G401 (cell line): ENCODE measurements at regions not wholly inside any gene's neighbourhood (a gene's known extent, or its start where the extent isn't known, plus 50 kb on each side); places are given as distances from the start of the nearest gene placed in this dataset.

Source experiments
- DNase-seq: peaks from one replicate; pipeline ENCODE4 v3.0.0-alpha.2; 2015; ENCODE audit warnings: low spot score
- in situ Hi-C: cut with HindIII; loops from 2 replicates; pipeline ENCODE4 v1.10.0; 2016; ENCODE audit warnings: low sequenced_read_pairs, mixed read lengths

DNA sequence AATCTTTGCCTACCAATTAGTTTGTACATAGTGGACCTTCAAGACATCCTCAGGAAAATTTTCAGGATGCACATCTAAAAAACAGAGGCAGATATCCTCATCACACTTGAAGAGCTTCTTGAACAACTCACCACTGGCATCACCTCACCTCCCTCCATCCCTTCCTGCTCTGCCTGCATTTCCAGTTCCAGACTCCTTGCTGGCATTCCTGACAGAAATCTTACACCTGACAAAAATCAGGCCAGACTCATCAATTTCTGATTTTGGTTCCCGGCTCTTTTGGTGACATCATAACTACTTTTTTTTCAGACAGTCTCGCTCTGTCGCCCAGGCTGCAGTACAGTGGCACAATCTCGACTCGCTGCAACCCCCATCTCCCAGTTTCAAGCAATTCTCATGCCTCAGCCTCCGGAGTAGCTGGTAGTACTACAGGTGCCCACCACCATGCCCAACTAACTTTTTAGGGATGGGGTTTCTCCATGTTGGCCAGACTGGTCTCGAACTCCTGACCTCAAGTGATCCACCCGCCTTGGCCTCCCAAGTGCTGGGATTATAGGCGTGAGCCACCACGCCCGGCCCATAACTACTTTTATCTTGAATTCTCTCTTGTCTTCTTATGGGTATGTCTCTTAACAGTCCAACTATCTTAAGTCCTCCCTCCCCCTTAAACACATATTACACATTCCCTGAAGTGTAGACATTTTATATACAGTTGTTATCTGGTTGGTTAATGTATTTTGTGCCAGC is 216.6 kb upstream of the IL12A start:
- in situ Hi-C loops: no loop called here
- DNase-seq: no peak

GRCh38 chr3:159773706-159774105 is 214.9 kb upstream of the IL12A start:
- in situ Hi-C loops: no loop called here

GRCh38 chr3:159775372-159775961 is 213.2 kb upstream of the IL12A start:
- no peak for DNase-seq
- in situ Hi-C loops: loop anchor here (25.0 kb wide), 1 partner anchor 163 kb away; no protein-coding TSS in a partner anchor

More at GRCh38 chr3:159773706-159774105, 214.9 kb upstream of the IL12A start:
- DNase-seq: no peak

- no peak for DNase-seq
Observed at GRCh38 chr3:159776779-159777178, 211.9 kb upstream of the IL12A start.

DNA sequence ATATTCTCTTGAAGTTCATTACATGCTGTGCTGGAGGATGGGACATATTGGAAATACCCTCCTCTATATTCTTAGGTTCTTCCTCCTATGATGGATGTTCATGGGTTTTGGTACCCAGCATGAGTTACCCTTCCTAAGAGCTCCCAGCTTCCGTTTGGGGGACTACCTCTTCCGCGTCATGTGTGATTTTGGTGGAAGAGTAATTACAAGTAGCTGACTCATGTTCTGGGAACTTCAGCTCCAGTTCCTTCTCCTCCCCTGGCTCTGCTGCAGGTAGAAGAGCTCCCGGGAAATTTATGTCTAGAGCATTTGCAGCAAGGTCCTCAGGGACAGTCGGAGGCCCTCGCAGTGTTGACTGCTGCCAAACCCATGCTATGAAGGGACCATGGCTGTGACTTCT is 208.8 kb upstream of the IL12A start:
- no peak for DNase-seq
- in situ Hi-C loops: loop anchor here (25.0 kb wide), 1 partner anchor 168 kb away; no protein-coding TSS in a partner anchor

More at GRCh38 chr3:159776779-159777178, 211.9 kb upstream of the IL12A start:
- in situ Hi-C loops: loop anchor here (25.0 kb wide), 1 partner anchor 164 kb away; no protein-coding TSS in a partner anchor

- in situ Hi-C loops: loop anchor here (25.0 kb wide), 1 partner anchor 170 kb away; no protein-coding TSS in a partner anchor
- no peak for DNase-seq
Observed at GRCh38 chr3:159781867-159782266, 206.8 kb upstream of the IL12A start.

- DNase-seq: no peak
- in situ Hi-C loops: loop anchor here (25.0 kb wide), 1 partner anchor 171 kb away; no protein-coding TSS in a partner anchor
Observed at GRCh38 chr3:159782724-159783421, 205.8 kb upstream of the IL12A start.

DNA sequence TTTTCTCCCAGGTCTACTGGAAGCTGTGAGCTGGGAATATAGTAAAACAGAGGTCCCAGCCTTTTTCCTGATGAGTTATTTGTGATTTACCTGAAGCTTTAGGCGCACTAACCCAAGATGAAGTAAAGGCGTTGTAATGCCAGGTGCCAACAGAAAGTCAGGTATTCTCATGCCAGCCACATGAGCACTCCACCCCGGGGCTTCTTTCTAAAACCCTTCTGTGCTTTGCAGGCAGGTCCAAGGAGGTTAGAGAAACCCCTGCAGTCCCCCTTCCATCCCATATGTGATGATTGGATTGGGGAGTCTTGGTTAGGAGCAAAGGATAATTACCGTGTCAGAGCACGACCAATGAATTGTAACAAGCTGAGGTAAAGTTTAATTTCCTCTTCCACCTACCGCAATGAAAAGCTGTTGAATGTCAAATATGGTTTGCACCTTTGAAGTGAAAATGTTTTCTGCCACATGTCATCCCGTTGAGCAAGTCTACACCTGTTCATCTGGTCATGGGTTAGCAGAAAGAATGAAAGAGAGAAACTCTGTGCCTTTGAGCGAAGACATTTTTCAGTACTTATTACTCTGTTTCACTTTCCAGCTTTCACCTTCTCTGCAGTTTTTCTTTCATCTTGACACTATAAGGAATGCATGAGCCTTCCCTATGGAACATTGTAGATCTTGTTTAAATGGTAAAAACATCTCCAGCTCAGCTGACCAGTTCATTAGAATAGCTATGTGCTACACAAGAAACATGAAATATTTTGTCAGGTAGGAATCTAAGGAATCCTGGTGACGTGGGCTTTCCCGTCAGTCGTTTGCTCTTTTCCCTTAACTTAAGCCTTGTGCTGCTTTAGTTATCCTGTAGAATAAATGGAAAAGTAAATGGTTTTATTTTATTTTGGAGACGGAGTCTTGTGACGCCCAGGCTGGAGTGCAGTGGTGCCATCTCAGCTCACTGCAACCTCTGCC is 204.6 kb upstream of the IL12A start:
- no peak for DNase-seq
- in situ Hi-C loops: loop anchor here (25.0 kb wide), 1 partner anchor 172 kb away; no protein-coding TSS in a partner anchor

DNA sequence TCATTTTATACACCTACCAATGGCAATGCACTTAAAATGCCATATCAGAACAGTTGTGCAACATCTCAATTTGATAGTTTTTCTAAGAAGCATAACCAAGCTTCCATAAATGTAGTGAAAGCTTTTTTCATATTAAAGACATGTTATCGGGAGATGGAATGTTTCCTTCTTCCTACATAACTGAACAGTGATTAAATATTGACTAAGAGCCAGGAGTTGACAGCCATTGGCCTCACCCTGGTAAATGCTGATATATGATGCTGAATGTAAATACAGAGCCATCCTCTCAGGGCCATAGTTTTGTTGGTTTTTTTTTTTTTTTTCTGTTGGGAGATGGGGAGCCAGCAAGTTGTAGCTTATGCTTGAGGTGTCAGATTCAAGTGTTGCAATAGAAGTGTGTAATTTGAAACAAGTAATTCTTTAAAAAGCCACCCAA is 203.3 kb upstream of the IL12A start:
- in situ Hi-C loops: loop anchor here (25.0 kb wide), 1 partner anchor 173 kb away; no protein-coding TSS in a partner anchor

GRCh38 chr3:159786489-159787177 is 202.0 kb upstream of the IL12A start:
- in situ Hi-C loops: loop anchor here (25.0 kb wide), 1 partner anchor 174 kb away; no protein-coding TSS in a partner anchor
- DNase-seq: no peak

More for the DNA sequence above, 203.3 kb upstream of the IL12A start:
- DNase-seq: no peak

DNA sequence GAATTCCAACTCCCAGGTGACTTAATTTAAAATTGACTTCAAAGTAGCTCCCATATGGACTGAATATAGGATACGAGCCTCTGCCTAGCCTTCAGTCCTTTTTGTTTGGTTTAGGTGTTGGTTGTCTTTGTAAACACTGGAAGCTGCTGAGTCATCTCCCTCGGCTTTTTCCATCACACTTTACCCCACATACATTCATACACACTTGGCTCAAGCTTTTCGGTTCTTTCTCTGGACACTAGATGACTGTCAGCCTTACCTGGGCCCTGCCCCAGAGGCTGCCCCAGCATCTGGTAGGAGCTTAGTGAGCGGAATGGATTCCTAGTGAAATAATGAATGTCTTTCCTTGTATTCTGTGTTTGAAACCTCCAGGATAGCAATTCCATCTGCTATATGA is 201.5 kb upstream of the IL12A start:
- in situ Hi-C loops: loop anchor here (25.0 kb wide), 1 partner anchor 175 kb away; no protein-coding TSS in a partner anchor

DNA sequence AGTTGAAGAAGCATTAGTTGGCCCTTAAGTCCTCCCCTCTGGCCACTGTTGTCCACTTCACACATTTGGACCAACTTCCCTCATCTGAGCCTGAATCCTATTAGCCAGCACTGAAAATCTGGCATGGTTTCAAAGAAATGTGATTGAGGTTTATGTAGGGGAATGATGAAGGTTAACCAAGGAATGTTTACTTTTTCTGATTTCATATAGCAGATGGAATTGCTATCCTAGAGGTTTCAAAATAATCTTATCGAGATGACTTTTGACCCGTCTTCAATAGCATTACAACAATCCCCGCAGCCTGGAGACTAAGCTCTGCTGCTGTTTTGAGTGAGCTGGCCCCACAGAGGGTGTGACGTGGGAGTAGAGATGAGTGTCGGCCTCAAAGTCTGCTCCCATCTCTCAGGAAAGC is 200.8 kb upstream of the IL12A start:
- DNase-seq: no peak
- in situ Hi-C loops: loop anchor here (25.0 kb wide), 1 partner anchor 175 kb away; no protein-coding TSS in a partner anchor

More for the DNA sequence above, 201.5 kb upstream of the IL12A start:
- no peak for DNase-seq

DNA sequence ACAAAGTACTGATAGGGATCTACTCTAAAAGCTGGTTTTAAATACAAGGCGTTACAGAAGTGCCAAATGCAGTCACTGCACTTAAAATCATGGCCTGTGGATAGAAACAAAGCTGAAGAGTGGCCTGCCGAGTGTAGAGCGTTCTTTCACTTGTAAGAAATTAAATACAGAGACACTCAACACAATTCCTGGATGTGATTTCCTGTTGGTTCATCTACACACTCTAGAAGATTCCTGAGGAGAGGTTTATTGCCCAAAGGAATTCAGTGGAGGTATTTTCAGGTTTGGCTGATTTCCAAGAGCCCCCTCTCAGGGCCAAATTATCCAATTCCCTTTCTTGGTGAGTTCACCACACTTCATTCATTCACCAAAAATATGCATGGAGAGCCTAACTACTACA is 200.3 kb upstream of the IL12A start:
- DNase-seq: no peak
- in situ Hi-C loops: loop anchor here (25.0 kb wide), 1 partner anchor 176 kb away; no protein-coding TSS in a partner anchor

GRCh38 chr3:159789017-159789416 is 199.6 kb upstream of the IL12A start:
- DNase-seq: no peak
- in situ Hi-C loops: loop anchor here (25.0 kb wide), 1 partner anchor 177 kb away; no protein-coding TSS in a partner anchor

GRCh38 chr3:159789742-159790635 is 198.6 kb upstream of the IL12A start:
- in situ Hi-C loops: loop anchor here (25.0 kb wide), 1 partner anchor 178 kb away; no protein-coding TSS in a partner anchor
- no peak for DNase-seq

GRCh38 chr3:159791336-159791735 is 197.3 kb upstream of the IL12A start:
- DNase-seq: no peak
- in situ Hi-C loops: loop anchor here (25.0 kb wide), 1 partner anchor 179 kb away; no protein-coding TSS in a partner anchor
